Activated CD8-positive, alpha-beta T cell treated with anti-CD3 and anti-CD28 coated beads, Interleukin-2, amount 10 ng/mL, durations not matched to agents 7 days and 5 days (primary cell): ENCODE measurements at regions not wholly inside any gene's neighbourhood (a gene's known extent, or its start where the extent isn't known, plus 50 kb on each side); places are given as distances from the start of the nearest gene placed in this dataset.

ENCODE experiments used
- ATAC-seq: fragments of 150-1000 bp; cut with Tn5 transposase; one replicate; pipeline ENCODE4 v1.10.0; 2021; ENCODE audit warnings: moderate library complexity
- CTCF ChIA-PET: fragments of 350-600 bp; sonication (Branson Sonifier 250); formaldehyde crosslinking; loops from one replicate; lab custom pipeline; 2021; ENCODE audit warnings: antibody characterized with exemption; lab: Charles Lee
- POLR2A ChIA-PET: fragments of 350-600 bp; sonication (Branson Sonifier 250); formaldehyde crosslinking; loops from one replicate; lab custom pipeline; 2021; ENCODE audit warnings: antibody characterized with exemption; lab: Charles Lee
- DNase-seq: peaks from one replicate; pipeline ENCODE4 v3.0.0-alpha.2; 2020
- H3K27ac Mint-ChIP-seq: one replicate; pipeline ENCODE4 v1.8.0; 2021; ENCODE audit warnings: mild to moderate bottlenecking, mixed read lengths
- H3K27me3 Mint-ChIP-seq: one replicate; pipeline ENCODE4 v1.8.0; 2021; ENCODE audit warnings: low read depth, mixed read lengths
- H3K36me3 Mint-ChIP-seq: one replicate; pipeline ENCODE4 v1.8.0; 2021; ENCODE audit warnings: low read depth, mixed read lengths
- H3K4me1 Mint-ChIP-seq: one replicate; pipeline ENCODE4 v1.8.0; 2021; ENCODE audit warnings: low read depth, mixed read lengths
- H3K4me3 Mint-ChIP-seq: one replicate; pipeline ENCODE4 v1.8.0; 2021; ENCODE audit warnings: mild to moderate bottlenecking, mixed read lengths
- H3K9me3 Mint-ChIP-seq: one replicate; pipeline ENCODE4 v1.8.0; 2022; ENCODE audit warnings: mixed read lengths; ENCODE audit not compliant: insufficient read depth

GRCh38 chr22:48456449-48456848, 1371.2 kb downstream of the BRD1 start:
- POLR2A ChIA-PET: no interaction called here
- Mint-ChIP-seq H3K27me3 (no peaks in the 10 kb centered on the region), H3K4me3 (no peak overlapping the region), H3K9me3 (no peaks in the 10 kb centered on the region), H3K4me1 (no peaks in the 10 kb centered on the region), H3K27ac (no peak overlapping the region), H3K36me3 (no peaks in the 10 kb centered on the region)
- ATAC-seq (no peak), DNase-seq (no peak)
- CTCF ChIA-PET: no interaction called here

- Mint-ChIP-seq H3K9me3 (no peaks in the 10 kb centered on the region), H3K36me3 (no peaks in the 10 kb centered on the region), H3K4me3 (no peak overlapping the region), H3K27ac (no peak overlapping the region), H3K4me1 (no peaks in the 10 kb centered on the region), H3K27me3 (no peaks in the 10 kb centered on the region)
- DNase-seq: no peak
- ChIA-PET POLR2A (no interaction called here), CTCF (no interaction called here)
- no peak for ATAC-seq
Measured at GRCh38 chr22:48453751-48454485, 1373.8 kb downstream of the BRD1 start.

- H3K27ac Mint-ChIP-seq: no peak overlapping the region
- ChIA-PET CTCF (no interaction called here), POLR2A (no interaction called here)
- H3K4me1 Mint-ChIP-seq: no peaks in the 10 kb centered on the region
- no peaks in the 10 kb centered on the region for H3K9me3 Mint-ChIP-seq
- H3K4me3 Mint-ChIP-seq: no peak overlapping the region
- no peak for DNase-seq
- no peaks in the 10 kb centered on the region for H3K36me3 Mint-ChIP-seq
- ATAC-seq: no peak
- H3K27me3 Mint-ChIP-seq: no peaks in the 10 kb centered on the region
Measured at GRCh38 chr22:48453171-48453570, 1374.5 kb downstream of the BRD1 start.

DNA sequence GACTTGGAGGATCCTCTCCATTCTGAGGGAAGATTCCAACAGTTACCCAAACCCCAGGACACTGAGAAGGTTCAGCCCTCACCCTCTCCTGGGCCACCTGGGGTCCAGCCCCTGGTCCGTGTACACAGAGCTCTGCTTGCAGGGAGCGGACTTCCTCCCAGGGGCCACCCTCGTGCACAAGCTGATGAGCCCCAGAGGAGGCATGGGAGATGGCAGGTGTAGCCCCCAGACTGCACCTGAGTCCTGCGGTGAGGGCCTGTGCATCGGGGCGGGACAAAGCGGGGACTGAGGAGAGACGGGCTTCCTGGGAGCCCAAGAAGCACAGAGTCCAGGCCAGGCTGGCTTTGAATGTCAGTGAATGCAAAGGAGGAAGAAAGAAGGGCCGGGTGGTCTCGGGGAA, 1374.9 kb downstream of the BRD1 start:
- H3K9me3 Mint-ChIP-seq: no peaks in the 10 kb centered on the region
- H3K4me3 Mint-ChIP-seq: no peak overlapping the region
- DNase-seq (no peak), ATAC-seq (no peak)
- ChIA-PET POLR2A (no interaction called here), CTCF (no interaction called here)
- no peaks in the 10 kb centered on the region for H3K27me3 Mint-ChIP-seq
- no peak overlapping the region for H3K27ac Mint-ChIP-seq
- no peaks in the 10 kb centered on the region for H3K4me1 Mint-ChIP-seq
- H3K36me3 Mint-ChIP-seq: no peaks in the 10 kb centered on the region

- H3K9me3 Mint-ChIP-seq: no peaks in the 10 kb centered on the region
- H3K27me3 Mint-ChIP-seq: no peaks in the 10 kb centered on the region
- ChIA-PET POLR2A (no interaction called here), CTCF (no interaction called here)
- no peak overlapping the region for H3K27ac Mint-ChIP-seq
- no peaks in the 10 kb centered on the region for H3K36me3 Mint-ChIP-seq
- no peak overlapping the region for H3K4me3 Mint-ChIP-seq
- no peaks in the 10 kb centered on the region for H3K4me1 Mint-ChIP-seq
- no peak for DNase-seq
- ATAC-seq: no peak
Measured at GRCh38 chr22:48451891-48452290, 1375.8 kb downstream of the BRD1 start.

- CTCF ChIA-PET: no interaction called here
Measured at GRCh38 chr22:48450188-48450825, 1377.4 kb downstream of the BRD1 start.

GRCh38 chr22:48449466-48450187, 1378.0 kb downstream of the BRD1 start:
- POLR2A ChIA-PET: no interaction called here
- Mint-ChIP-seq H3K27ac (no peak overlapping the region), H3K9me3 (no peaks in the 10 kb centered on the region), H3K27me3 (no peaks in the 10 kb centered on the region), H3K4me3 (no peak overlapping the region), H3K4me1 (no peaks in the 10 kb centered on the region), H3K36me3 (no peaks in the 10 kb centered on the region)
- ATAC-seq: no peak
- no peak for DNase-seq
- CTCF ChIA-PET: no interaction called here

More at GRCh38 chr22:48450188-48450825, 1377.4 kb downstream of the BRD1 start:
- POLR2A ChIA-PET: no interaction called here
- Mint-ChIP-seq H3K4me3 (no peak overlapping the region), H3K27me3 (no peaks in the 10 kb centered on the region), H3K36me3 (no peaks in the 10 kb centered on the region), H3K9me3 (no peaks in the 10 kb centered on the region), H3K27ac (no peak overlapping the region), H3K4me1 (no peaks in the 10 kb centered on the region)
- no peak for DNase-seq
- ATAC-seq: no peak

DNA sequence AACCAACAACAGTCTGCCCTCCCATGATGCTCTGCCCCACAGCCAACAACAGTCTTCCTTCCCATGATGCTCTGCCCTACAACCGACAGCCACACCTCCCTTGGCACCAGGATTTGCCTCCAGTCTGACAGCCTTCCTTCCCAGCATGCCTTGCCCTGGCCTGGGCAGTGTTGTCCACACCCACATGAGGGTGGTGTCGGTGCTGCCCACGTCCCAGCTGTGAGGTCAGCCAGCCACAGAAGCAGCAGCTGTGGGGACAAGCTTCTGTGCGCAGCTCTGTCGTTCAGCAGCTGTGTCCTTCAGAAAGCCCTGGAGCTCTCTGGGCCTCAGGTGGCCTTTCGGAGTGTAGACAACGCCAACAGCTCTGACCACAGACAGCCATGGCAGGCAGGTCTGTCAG, 1378.9 kb downstream of the BRD1 start:
- no peak for DNase-seq
- H3K36me3 Mint-ChIP-seq: no peaks in the 10 kb centered on the region
- H3K9me3 Mint-ChIP-seq: no peaks in the 10 kb centered on the region
- ATAC-seq: no peak
- POLR2A ChIA-PET: no interaction called here
- no peaks in the 10 kb centered on the region for H3K4me1 Mint-ChIP-seq
- no peak overlapping the region for H3K27ac Mint-ChIP-seq
- no peak overlapping the region for H3K4me3 Mint-ChIP-seq
- CTCF ChIA-PET: no interaction called here
- no peaks in the 10 kb centered on the region for H3K27me3 Mint-ChIP-seq

- Mint-ChIP-seq H3K36me3 (no peaks in the 10 kb centered on the region), H3K27me3 (no peaks in the 10 kb centered on the region), H3K4me3 (no peak overlapping the region), H3K9me3 (no peaks in the 10 kb centered on the region), H3K27ac (no peak overlapping the region), H3K4me1 (no peaks in the 10 kb centered on the region)
- no peak for DNase-seq
- ATAC-seq: no peak
- ChIA-PET POLR2A (no interaction called here), CTCF (no interaction called here)
Measured at GRCh38 chr22:48445113-48445827, 1382.4 kb downstream of the BRD1 start.

DNA sequence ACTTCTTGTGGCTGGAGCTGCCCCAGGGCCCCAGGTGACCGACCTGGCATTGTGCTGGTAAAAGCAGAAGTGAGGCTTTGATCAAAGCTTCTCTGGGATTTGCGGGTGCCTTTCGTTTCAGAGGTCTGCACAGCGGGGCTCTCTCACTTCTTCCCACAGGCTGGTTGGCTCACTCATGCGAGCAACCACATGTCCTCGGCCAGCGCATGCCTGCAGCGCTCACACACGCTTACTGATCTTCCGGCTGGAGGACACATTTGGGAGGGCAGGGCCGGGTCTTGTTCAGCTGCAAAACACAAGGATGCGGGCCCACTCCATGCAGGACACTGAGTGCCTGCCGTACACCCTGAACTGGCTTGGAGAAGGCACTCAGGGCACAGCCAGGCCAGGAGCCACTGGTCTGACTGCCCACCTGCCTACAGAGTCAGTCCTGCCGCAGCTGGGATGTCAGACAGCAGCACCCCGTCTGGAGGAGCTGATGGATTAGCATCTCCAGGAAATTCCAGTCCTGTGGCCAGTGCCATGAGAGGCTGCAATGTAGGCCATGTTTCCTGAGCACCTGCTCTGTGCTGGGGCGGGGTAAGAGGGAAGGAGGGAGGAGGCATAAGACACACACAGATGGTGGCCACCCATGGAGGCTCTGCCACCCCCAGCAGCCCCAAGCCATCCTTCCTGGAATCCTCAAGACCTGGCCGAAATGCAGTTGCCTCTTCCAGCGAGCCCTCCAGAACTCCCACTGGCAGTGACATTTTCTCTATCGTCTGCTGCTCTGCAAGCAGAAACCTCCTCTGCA, 1383.2 kb downstream of the BRD1 start:
- ChIA-PET CTCF (no interaction called here), POLR2A (no interaction called here)
- no peaks in the 10 kb centered on the region for H3K36me3 Mint-ChIP-seq
- ATAC-seq (no peak), DNase-seq (no peak)
- no peak overlapping the region for H3K4me3 Mint-ChIP-seq
- no peaks in the 10 kb centered on the region for H3K27me3 Mint-ChIP-seq
- no peaks in the 10 kb centered on the region for H3K4me1 Mint-ChIP-seq
- no peak overlapping the region for H3K27ac Mint-ChIP-seq
- H3K9me3 Mint-ChIP-seq: no peaks in the 10 kb centered on the region

- no peaks in the 10 kb centered on the region for H3K4me1 Mint-ChIP-seq
- no peak overlapping the region for H3K4me3 Mint-ChIP-seq
- H3K27me3 Mint-ChIP-seq: no peaks in the 10 kb centered on the region
- CTCF ChIA-PET: no interaction called here
- H3K27ac Mint-ChIP-seq: no peak overlapping the region
- POLR2A ChIA-PET: no interaction called here
- no peaks in the 10 kb centered on the region for H3K36me3 Mint-ChIP-seq
- ATAC-seq (no peak), DNase-seq (no peak)
- H3K9me3 Mint-ChIP-seq: no peaks in the 10 kb centered on the region
Measured at GRCh38 chr22:48443680-48444079, 1384.0 kb downstream of the BRD1 start.
